OCI-LY3 (cell line): ENCODE measurements at regions not wholly inside any gene's neighbourhood (a gene's known extent, or its start where the extent isn't known, plus 50 kb on each side); places are given as distances from the start of the nearest gene placed in this dataset.

ENCODE experiments used
- CTCF ChIP-seq: fragments of 200-600, 300-600 bp; sonication (generic); IDR thresholded peaks from 2 replicates; pipeline ENCODE4 v1.5.1; 2014; ENCODE audit warnings: antibody characterized with exemption, low read length, low read depth
- EZH2phosphoT487 ChIP-seq: fragments of 200-600 bp; shearing (Covaris generic); IDR thresholded peaks from 2 replicates; pipeline ENCODE4 v1.6.1; 2018; ENCODE audit warnings: antibody characterized with exemption, mixed run types, low read depth

- TF ChIP-seq CTCF (no peak), EZH2phosphoT487 (no peak)
Measured at GRCh38 chr13:73794755-73795154, 339.4 kb downstream of the KLF12 start.
